OCI-LY1 (cell line): ENCODE measurements at regions not wholly inside any gene's neighbourhood (a gene's known extent, or its start where the extent isn't known, plus 50 kb on each side); places are given as distances from the start of the nearest gene placed in this dataset.

Experiments
- CTCF ChIP-seq: fragments of 200-600 bp; sonication (generic), shearing (Covaris generic); IDR thresholded peaks from 2 replicates; pipeline ENCODE4 v1.5.1; 2017; ENCODE audit warnings: mild to moderate bottlenecking, antibody characterized with exemption, low read length, moderate library complexity, mixed read lengths
- EZH2 ChIP-seq: fragments of 200-600 bp; sonication (generic), shearing (Covaris generic); IDR thresholded peaks from 2 replicates; pipeline ENCODE4 v1.8.0; 2017; ENCODE audit warnings: borderline replicate concordance, mixed run types, mild to moderate bottlenecking, antibody characterized with exemption, low read length, moderate library complexity, mixed read lengths

GRCh38 chr22:34604312-34604711, 461.6 kb upstream of the ISX start:
- TF ChIP-seq EZH2 (no peak), CTCF (no peak)
